ENCODE measurements at regions not wholly inside any gene's neighbourhood (a gene's known extent, or its start where the extent isn't known, plus 50 kb on each side); places are given as distances from the start of the nearest gene placed in this dataset.

GRCh38 chr3:88703501-88704059, 403.8 kb upstream of the EPHA3 start:
- DNase-seq, result no peak

GRCh38 chr3:88704338-88704737, 403.1 kb upstream of the EPHA3 start:
- intact Hi-C loops (cut with micrococcal nuclease), result no loop called here
- H3K27ac Mint-ChIP-seq, result no peak overlapping the region
- no peak for TF ChIP-seq CTCF (IDR thresholded peaks at IDR 0.05)
- POLR2A ChIA-PET, result no interaction called here
- H3K9me3 Mint-ChIP-seq, result peaks cover 4% of the 10 kb centered on the region
- ATAC-seq (no peak), DNase-seq (no peak)
- H3K4me1 Mint-ChIP-seq (ENCODE audit: low read depth), result no peaks in the 10 kb centered on the region
- H3K4me3 Mint-ChIP-seq, result no peak overlapping the region
- CTCF ChIA-PET, result no interaction called here
- H3K27me3 Mint-ChIP-seq, result no peaks in the 10 kb centered on the region
- no peaks in the 10 kb centered on the region for H3K36me3 Mint-ChIP-seq (ENCODE audit: low read depth)

More at GRCh38 chr3:88703501-88704059, 403.8 kb upstream of the EPHA3 start:
- TF ChIP-seq CTCF (IDR thresholded peaks at IDR 0.05), result no peak
- Mint-ChIP-seq H3K4me1 (ENCODE audit: low read depth) (no peaks in the 10 kb centered on the region), H3K36me3 (ENCODE audit: low read depth) (no peaks in the 10 kb centered on the region), H3K27ac (no peak overlapping the region), H3K27me3 (no peaks in the 10 kb centered on the region), H3K4me3 (no peak overlapping the region), H3K9me3 (peaks cover 2% of the 10 kb centered on the region)
- ChIA-PET POLR2A (no interaction called here), CTCF (no interaction called here)
- ATAC-seq, result no peak
- intact Hi-C loops (cut with micrococcal nuclease), result no loop called here

GRCh38 chr3:88707837-88708236, 399.6 kb upstream of the EPHA3 start:
- CTCF ChIA-PET, result no interaction called here
- intact Hi-C loops (cut with micrococcal nuclease), result no loop called here
- Mint-ChIP-seq H3K27me3 (no peaks in the 10 kb centered on the region), H3K4me1 (ENCODE audit: low read depth) (no peaks in the 10 kb centered on the region), H3K27ac (no peak overlapping the region), H3K9me3 (peaks cover 4% of the 10 kb centered on the region), H3K36me3 (ENCODE audit: low read depth) (no peaks in the 10 kb centered on the region), H3K4me3 (no peak overlapping the region)
- POLR2A ChIA-PET, result no interaction called here
- ATAC-seq, result no peak
- no peak for TF ChIP-seq CTCF (IDR thresholded peaks at IDR 0.05)
- DNase-seq, result no peak

GRCh38 chr3:88712552-88712951, 394.9 kb upstream of the EPHA3 start:
- CTCF ChIA-PET, result no interaction called here
- intact Hi-C loops (cut with micrococcal nuclease), result no loop called here

GRCh38 chr3:88713233-88713691, 394.2 kb upstream of the EPHA3 start:
- DNase-seq, result no peak
- intact Hi-C loops (cut with micrococcal nuclease), result no loop called here
- H3K9me3 Mint-ChIP-seq, result peaks cover 8% of the 10 kb centered on the region
- no peaks in the 10 kb centered on the region for H3K36me3 Mint-ChIP-seq (ENCODE audit: low read depth)
- no peak overlapping the region for H3K4me3 Mint-ChIP-seq
- no peak for TF ChIP-seq CTCF (IDR thresholded peaks at IDR 0.05)
- ChIA-PET CTCF (no interaction called here), POLR2A (no interaction called here)
- H3K4me1 Mint-ChIP-seq (ENCODE audit: low read depth), result no peaks in the 10 kb centered on the region
- no peak overlapping the region for H3K27ac Mint-ChIP-seq
- no peak for ATAC-seq
- no peaks in the 10 kb centered on the region for H3K27me3 Mint-ChIP-seq

More at GRCh38 chr3:88712552-88712951, 394.9 kb upstream of the EPHA3 start:
- no peaks in the 10 kb centered on the region for H3K4me1 Mint-ChIP-seq (ENCODE audit: low read depth)
- H3K36me3 Mint-ChIP-seq (ENCODE audit: low read depth), result no peaks in the 10 kb centered on the region
- TF ChIP-seq CTCF (IDR thresholded peaks at IDR 0.05), result no peak
- no peak for ATAC-seq
- H3K27me3 Mint-ChIP-seq, result no peaks in the 10 kb centered on the region
- POLR2A ChIA-PET, result no interaction called here
- peaks cover 8% of the 10 kb centered on the region for H3K9me3 Mint-ChIP-seq
- H3K27ac Mint-ChIP-seq, result no peak overlapping the region
- no peak for DNase-seq
- H3K4me3 Mint-ChIP-seq, result no peak overlapping the region
